ENCODE measurements at regions not wholly inside any gene's neighbourhood (a gene's known extent, or its start where the extent isn't known, plus 50 kb on each side); places are given as distances from the start of the nearest gene placed in this dataset.

GRCh38 chr20:55253781-55254180 lies 751.5 kb downstream of the CBLN4 start:
- TF ChIP-seq CTCF (conservative IDR thresholded peaks at IDR 0.05) (no peak), ZFX (IDR thresholded peaks at IDR 0.05) (no peak)
